GM04503 (cell line): ENCODE measurements at regions not wholly inside any gene's neighbourhood (a gene's known extent, or its start where the extent isn't known, plus 50 kb on each side); places are given as distances from the start of the nearest gene placed in this dataset.
"Not testable (repeated sequence)": the region's sequence is repeated elsewhere in the genome, so short reads cannot be mapped to it uniquely, and the experiment has no call there.

Source experiments
- DNase-seq: peaks from one replicate; pipeline ENCODE4 v3.0.0-alpha.2; 2012; ENCODE audit warnings: low read depth

DNA sequence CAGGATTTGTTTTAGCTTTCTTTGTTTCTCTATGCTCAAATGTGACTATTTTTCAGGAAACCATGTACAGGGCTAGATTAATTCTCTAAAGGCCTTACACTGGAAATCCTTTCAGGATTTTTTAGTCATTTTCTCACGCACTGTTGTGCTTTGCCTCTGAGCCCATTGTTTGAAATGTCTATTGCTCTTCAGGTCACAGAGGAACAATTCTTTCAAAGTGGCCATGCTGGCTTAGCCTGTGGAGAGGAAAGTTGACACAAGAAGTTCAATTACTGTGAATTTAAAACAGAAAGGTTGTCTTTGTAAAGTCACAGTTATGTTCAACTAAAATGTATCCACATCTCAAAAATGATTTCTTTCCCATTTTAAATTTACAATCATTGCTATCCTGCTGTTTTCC, 1071.7 kb upstream of the POT1 start:
- no peak for DNase-seq

DNA sequence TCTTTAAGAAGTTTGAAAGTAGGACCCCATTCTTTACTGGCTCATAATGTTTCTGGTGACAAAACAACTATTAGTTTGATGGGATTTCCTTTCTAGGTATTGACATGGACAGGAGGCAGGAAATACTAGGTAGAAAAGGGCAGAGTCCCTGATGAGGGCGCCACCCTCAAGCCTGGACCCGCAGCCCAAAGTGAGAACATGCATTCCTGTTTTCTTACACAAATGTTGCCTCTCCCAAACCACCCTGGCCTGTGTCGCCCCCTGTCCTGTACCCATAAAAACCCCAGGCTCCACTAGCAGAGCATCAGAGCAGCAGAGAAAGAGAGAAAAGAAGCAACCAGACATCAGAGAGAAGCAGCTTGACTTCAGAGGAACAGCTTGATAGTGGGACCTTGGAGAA, 1055.2 kb upstream of the POT1 start:
- DNase-seq, result no peak

DNA sequence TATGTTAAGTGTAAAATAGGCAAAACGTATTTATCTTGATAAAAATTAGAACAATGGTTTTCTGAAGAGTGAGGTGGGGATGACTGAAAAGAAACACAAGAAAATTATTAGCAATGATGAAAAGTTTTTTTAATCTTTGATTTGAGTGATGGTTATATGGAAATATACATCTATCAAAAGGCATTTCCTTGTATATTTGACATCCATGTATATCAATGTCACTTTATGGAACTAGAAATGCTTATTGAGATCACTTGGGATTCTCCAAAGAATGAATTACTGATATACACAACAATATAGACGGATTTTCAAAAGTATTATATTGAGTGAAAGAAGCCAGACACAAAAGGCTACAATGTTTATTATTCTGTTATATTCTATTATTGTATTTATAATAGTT, 1042.0 kb upstream of the POT1 start:
- DNase-seq, result no peak

DNA sequence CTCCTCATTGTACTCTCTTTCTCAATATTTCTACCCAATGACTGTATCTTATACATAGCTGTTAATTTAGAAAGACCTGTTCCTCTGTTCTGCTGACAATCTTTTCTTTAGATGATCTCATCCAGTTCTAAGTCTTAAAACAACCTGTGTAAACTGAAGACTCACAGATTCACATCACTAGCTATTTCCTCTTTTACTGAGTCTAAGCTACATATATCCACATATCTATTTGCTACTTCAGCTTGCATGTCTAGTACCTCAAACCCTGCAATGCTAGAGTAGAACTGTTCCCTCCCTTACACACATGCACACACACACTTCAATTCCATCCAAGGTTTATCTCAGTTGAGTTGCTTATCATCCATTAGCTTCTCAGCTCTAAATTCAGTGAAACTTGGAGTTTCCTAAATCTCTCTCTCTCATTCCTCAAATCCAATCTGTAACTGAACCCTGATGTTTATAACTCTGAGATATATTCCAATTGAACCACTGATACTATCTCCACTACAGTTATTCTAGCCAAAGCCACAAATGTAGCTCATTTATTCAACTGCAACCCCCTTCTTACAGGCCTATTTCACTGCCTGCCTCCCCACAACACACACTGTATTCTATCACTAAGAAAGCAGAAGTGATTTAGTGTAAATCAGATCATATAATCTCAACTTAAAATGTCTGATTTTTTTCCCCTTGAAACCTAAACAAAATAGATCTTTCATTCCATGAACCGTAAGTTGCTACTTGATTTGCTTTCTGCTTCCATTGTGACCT, 1036.8 kb upstream of the POT1 start:
- no peak for DNase-seq

DNA sequence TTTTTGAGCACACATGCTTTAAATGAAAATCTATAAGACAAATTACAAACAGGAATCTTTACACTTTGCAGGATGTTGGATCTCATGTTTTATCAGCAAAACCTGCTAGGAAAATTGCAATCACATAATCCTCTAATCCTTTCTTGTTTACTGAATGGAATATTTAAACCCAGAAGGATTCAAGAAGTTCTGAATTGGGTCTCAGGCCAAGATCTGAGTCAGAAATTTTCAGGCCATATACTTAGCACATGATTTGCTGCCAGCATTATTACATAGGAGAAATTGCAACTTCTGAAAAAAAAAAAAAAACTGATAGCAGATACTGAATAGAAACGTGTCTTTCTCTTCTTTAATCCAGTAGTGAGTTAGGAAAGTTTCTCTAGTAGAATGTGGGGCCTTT, 1005.3 kb upstream of the POT1 start:
- no peak for DNase-seq

DNA sequence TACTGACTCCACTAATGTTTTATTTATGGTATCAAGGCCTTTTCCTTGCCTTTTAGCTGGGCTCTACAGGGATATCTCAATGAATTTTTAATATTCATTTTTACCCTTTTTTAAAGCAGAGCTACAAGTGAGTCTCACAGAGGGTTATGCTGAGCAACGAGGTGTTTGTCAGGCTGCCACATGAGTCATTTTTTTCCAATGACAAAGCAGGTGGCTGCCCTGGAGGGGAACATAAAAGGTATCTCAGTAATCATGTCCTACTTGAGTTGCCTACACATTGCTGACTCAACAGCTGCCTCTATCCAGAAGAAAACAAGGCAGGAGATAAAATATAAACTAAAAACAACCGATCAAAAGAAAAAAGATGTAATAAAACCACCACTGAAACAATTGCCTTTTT, 1004.9 kb upstream of the POT1 start:
- no peak for DNase-seq

DNA sequence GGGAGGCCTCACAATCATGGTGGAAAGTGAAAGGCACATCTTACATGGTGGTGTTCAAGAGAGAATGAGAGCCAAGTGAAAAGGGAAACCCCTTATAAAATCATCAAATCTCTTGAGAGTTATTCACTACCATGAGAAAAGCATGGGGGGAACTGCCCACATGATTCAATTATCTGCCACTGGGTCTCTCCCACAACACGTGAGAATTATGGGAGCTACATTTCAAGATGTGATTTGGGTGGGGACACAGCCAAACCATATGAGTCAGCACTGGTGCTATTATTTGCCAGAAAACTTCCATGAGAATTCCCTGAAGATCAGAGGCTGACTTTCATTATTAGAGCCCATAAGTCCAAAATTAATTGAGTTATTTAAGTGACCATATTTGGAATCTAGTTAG, 1001.2 kb upstream of the POT1 start:
- DNase-seq, result no peak

DNA sequence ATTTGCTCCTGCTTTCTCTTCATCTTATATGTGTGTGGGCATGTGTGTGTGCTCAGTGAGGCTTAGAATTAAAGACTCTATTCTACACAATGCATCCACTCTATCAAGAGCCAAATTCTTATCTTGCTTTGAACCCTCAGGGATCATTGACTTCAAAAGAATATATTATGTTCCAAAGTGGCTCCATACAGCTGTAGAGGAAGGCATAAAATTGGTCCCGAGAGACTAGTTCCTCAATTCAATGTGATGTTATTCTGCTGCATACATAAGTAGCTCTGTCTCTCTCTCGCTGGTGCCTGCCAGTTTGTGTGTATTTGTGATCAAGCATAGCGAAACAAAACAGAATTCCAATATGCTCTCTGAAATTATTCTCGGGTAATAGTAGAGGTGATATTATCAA, 997.9 kb upstream of the POT1 start:
- DNase-seq, result no peak

DNA sequence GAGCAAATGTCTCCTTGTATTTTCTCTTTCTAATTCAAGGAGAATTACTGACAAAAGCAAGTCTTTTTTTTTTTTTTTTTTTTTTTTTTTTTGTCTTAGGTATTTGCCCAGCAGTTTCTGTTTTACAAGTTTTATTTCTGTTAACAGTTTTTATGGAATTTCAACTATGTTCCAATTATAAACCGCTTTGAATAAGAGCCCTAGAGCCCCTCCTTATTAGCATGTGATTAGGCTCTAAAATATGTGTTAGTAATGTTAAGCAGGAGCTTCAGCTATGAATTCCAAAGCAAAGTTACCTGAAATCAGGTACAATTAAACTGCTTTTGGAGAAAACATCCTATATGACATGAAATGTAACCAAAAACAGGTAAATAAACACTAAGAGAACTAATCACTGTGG, 997.0 kb upstream of the POT1 start:
- no peak for DNase-seq

DNA sequence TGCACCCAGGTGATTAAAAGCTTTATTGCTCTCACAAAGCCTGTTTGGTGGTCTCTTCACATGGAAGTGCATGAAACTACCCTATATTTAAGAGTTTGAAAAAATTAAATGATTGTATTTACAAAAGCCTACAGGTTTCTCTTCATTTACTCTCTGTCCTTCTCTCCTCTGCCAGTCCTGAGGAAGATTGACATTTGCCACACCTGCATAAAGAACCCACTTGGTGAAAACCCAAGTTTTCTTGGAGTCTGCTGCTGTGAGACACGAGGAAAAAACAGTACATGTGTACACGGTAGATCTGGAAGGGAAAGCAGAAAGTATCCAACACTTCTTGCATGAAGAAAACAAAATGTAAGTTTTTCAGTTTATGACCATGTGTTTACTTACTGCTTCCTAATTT, 994.4 kb upstream of the POT1 start:
- no peak for DNase-seq

DNA sequence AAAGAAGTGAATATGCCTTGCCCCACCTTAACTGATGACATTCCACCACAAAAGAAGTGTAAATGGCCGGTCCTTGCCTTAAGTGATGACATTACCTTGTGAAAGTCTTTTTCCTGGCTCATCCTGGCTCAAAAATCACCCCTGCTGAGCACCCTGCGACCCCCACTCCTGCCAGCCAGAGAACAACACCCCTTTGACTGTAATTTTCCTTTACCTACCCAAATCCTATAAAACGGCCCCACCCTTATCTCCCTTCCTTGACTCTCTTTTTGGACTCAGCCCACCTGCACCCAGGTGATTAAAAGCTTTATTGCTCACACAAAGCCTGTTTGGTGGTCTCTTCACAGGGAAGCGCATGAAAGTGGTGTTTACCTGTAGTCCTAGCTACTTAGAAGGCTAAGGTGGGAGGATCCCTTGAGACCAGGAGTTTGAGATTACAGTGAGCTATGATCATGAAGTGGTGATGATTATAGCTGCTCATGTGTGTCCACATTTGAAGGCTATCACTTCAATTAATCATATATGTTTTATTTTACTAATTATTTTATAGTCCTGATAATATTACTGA, 985.8 kb upstream of the POT1 start:
- DNase-seq, result not testable (repeated sequence)

DNA sequence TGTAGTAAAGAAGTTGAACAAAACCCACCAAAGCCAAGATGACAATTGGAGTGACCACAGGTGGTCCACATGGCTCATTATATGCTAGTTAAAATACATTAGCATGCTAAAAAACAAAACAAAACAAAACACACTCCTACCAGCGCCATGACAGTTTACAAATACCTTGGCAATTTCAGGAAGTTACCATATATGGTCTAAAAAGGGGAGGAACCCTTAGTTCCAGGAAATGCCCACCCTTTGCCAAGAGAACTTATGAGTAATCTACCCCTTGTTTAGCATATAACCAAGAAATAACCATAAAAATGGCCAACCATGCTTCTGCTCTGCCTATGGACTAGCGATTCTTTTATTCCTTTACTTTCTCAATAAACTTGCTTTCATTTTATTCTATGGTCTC, 979.1 kb upstream of the POT1 start:
- DNase-seq, result no peak

DNA sequence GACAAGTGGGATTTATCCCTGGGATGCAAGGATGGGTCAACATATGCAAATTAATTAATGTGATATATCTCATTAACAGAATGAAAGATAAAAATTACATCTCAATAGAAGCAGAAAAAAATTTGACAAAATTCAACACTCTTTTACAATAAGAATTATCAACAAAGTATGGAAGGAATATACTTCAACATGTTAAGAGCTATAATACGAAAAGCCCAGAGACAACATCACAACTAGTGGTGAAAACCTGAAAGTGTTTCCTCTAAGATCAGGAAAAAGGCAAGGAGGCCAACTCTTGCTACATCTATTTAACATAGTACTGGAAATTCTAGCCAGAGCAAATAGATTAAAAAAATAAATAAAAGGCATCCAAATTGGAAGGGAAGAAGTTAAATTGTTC, 970.0 kb upstream of the POT1 start:
- DNase-seq, result no peak

DNA sequence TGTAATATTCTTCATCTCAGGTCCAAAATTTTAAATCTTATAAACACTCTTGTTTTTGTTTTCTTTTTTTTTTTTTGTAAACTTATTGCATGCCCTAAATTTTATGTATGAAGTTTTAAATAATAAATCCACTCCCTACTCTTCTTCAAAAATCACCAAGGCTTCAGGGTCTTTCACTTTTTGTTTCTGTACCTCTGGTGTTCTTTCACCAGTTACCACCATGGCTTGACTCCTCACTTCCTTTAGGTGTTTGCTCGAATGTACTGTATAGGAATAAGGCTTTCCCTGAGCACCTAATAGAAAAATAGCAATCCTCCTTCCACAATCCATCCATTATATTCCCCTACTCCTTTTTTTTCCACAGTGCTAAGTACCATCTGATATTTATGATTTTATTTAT, 962.8 kb upstream of the POT1 start:
- DNase-seq, result no peak

DNA sequence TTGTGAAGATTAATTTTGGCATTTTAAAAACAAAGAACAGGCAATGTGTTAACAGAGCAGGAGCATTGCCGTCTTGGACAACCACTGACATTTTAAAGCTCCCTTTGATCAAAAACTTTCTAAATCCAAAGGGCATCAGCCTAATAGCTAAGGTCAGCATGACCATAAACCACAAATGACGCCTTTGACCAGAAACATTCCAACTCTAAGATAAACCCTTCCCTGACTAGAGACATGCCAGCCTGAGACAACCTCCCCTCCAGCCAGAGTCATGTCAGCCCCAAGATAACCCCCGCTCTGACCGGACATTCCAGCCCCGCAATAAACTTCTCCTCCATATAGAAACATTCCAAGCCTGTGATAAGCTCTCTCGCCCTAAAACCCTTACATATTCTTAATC, 949.4 kb upstream of the POT1 start:
- DNase-seq, result no peak

DNA sequence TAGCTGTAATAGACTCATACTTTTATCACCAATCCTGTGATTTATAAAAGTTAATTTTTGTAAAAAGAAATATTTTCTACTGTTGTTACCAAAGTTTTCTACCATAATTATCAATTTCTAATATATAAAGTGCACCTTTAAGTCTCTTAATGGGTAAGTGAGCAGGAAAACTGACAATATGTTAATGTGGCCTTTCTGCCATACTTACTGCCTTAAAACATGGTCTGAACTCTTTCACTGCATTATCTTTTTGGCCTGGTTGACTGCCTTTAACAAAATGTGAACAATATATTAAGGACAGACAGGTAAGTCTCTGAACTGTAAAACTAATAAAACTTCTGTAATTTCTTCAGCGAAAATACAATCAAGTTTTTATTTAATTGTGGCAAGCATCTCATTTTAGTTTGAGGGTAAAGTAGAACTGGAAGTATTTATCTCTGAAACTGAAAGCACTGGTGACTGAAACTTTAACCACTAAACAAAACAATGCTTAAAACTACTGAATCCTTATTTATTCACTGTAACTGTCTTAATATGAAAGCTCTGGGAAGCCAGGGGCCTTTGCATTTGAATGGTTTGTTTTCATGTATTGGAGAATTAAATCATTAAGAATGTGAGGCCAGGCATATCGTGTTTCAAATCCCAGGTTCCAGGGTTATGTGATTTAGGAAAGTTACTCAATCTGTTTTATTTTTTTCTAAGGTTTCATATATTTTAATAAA, 948.8 kb upstream of the POT1 start:
- DNase-seq, result no peak

DNA sequence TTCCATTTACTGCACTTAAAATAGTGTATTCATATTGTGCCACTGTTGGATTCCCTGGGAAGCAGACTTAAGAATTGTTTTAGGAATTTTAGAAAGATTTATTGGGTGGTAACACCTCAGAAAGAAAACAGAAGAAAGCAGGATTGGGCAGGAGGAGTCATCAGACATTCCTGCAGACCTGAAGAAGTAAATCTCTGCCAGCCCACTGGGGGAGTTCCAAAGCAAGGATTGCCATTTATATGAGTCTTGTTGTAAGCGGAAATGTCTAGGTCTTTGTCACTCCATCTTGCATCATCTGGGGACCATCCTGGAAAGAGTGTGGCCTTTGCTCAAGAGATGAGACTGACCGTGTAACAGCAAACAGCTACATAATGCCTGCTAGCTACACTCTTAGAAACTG, 947.6 kb upstream of the POT1 start:
- no peak for DNase-seq

DNA sequence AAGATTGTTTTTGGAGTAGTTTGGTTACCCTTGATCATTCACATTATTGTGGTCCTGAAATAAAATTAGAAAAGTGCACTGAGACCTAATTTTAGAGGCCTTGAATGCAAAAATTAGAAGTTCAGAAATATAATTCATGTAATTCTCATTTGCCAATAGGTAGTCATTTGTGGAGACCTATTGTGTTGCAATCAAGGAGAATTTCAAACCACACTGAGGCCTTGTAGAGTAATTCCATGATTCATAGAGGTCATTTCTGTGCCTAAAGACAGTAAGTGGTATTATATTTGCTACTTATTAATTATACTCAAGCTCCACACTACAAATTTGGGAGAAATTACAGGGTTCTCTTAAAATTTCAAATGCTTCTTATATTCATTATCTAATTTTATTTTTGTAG, 946.8 kb upstream of the POT1 start:
- no peak for DNase-seq

DNA sequence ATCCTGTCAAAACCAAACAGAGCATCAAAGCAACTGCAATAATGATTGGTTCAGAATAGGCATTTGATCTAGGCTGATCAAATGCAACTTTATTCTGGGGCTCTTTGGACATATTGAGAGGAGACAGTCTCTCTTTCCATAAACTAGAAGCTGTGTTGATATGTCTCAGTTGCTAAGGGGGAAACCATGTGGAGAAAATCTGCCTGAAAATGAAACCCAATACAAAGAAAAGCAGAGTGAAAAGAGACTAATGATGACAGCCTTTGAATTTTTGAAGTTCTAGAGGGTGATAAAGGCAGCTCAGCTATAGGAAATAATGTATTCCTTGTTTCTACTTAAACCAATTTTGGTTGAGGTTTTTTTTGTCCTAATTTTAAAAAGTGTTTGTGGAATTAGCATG, 941.8 kb upstream of the POT1 start:
- no peak for DNase-seq

DNA sequence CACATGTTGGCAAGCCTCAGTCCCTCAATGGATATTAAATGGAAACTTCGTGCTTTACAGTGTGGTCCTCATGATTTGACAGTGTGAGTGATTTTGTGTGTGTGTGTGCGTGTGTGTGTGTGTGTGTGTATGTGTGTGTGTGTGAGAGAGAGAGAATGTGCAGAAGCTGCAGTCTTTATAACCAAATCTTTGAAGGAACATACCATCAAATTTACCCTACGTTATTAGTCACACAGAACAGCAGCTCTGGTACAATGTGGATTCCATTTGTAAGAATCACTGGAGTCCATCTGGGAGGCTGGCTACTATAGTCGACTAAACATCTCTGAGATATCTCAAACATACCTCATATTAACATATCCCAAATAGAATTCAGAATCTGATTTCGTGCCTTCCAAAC, 928.0 kb upstream of the POT1 start:
- no peak for DNase-seq

DNA sequence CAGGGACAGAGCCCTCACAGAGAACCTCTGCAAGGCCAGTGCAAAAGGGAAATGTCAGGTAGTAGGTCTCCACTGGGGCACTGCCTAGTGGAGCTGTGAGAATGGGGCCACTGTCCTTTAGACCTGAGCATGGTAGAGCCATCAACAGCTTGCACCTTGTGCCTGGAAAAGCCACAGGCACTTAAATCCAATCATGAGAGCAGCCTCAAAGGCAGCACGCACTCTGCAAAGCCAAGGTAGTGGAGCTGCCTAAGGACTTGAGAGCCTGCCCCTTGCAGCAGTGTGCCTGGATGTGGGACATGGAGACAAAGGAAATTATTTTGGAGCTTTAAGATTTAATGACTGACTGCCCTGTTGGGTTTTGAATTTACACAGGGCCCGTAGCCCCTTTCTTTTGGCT, 918.5 kb upstream of the POT1 start:
- DNase-seq, result no peak

DNA sequence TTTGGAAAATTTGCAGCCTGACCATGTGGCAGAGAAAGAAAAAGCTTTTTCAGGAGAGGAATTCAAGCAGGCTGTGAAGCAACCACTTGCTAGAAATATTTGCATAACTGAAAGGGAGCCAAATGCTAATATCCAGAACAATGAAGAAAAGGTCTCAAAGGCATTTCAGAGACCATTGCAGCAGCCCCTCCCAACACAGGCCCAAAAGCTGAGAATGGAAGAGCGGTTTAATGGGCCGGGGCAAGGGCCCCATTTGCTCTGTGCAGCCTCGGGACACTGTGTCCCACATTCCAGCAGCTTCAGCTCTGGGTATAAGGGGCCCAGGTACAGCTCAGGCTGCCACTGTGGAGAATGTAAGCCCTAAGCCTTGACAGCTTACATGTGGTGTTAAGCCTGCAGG, 918.1 kb upstream of the POT1 start:
- no peak for DNase-seq

DNA sequence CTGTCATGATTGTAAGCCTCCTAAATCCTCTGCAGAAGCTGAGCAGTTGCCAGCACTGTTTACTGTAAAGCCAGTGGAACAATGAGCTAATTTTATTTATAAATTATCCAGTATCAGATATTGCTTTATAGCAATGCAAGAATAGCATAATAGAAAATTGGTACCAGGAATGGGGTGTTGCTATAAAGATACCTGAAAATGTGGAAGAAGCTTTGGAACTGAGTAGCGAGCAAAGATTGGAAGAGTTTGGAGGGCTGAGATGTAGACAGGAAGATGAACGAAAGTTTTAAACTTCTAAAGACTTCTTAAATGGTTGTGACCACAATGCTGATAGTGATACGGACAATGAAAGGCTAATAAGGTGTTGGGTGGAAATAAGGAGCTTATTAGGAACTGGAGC, 917.4 kb upstream of the POT1 start:
- no peak for DNase-seq

DNA sequence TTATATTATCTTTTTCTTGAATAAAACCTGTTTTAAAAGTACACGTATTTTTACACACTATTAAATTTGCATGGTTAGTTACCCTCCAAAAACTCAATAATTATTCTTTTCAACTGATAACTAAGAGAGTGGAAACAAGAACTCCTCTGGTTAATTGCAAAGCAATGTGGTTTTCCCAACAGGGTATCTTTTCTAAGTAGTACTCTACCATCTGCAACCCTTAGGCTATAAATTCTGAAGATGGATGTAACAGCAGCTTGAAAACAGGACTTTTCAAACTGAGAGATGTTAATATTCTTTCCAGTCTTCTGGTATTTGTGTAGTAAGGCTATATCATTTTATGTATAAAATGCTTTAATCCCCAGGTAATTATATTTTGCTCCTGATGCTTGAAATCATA, 916.1 kb upstream of the POT1 start:
- no peak for DNase-seq
